Duodenal mucosa (tissue), 2 donors: ENCODE measurements at regions not wholly inside any gene's neighbourhood (a gene's known extent, or its start where the extent isn't known, plus 50 kb on each side); places are given as distances from the start of the nearest gene placed in this dataset.
"Not testable (repeated sequence)": the region's sequence is repeated elsewhere in the genome, so short reads cannot be mapped to it uniquely, and the experiment has no call there.

Source experiments
- H3K27ac ChIP-seq: one replicate; pipeline ENCODE4 v1.7.0; 2013; ENCODE audit warnings: low read depth, low read length
- H3K27me3 ChIP-seq, 2 donors: one replicate each; pipeline ENCODE4 v1.7.0; 2013; ENCODE audit warnings: low read length in 2 of 2, control low read depth in 1 of 2; ENCODE audit not compliant: insufficient read depth in 2 of 2, control insufficient read depth in 1 of 2
- H3K36me3 ChIP-seq, 2 donors: one replicate each; pipeline ENCODE4 v1.7.0; 2013; ENCODE audit warnings: low read length in 2 of 2, control low read depth in 1 of 2; ENCODE audit not compliant: insufficient read depth in 2 of 2, control insufficient read depth in 1 of 2
- H3K4me1 ChIP-seq, 2 donors: one replicate each; pipeline ENCODE4 v1.7.0; 2013; ENCODE audit warnings: low read length in 2 of 2, control low read depth in 1 of 2; ENCODE audit not compliant: insufficient read depth in 2 of 2, control insufficient read depth in 1 of 2
- H3K4me3 ChIP-seq, 2 donors: one replicate each; pipeline ENCODE4 v1.7.0; 2013; ENCODE audit warnings: low read length in 2 of 2, low read depth in 1 of 2
- H3K9ac ChIP-seq, 2 donors: one replicate each; pipeline ENCODE4 v1.7.0; 2013; ENCODE audit warnings: low read length in 2 of 2, low read depth in 1 of 2
- H3K9me3 ChIP-seq, 2 donors: one replicate each; pipeline ENCODE4 v1.7.0; 2013; ENCODE audit warnings: low read length in 2 of 2, control low read depth in 1 of 2; ENCODE audit not compliant: control insufficient read depth in 1 of 2

DNA sequence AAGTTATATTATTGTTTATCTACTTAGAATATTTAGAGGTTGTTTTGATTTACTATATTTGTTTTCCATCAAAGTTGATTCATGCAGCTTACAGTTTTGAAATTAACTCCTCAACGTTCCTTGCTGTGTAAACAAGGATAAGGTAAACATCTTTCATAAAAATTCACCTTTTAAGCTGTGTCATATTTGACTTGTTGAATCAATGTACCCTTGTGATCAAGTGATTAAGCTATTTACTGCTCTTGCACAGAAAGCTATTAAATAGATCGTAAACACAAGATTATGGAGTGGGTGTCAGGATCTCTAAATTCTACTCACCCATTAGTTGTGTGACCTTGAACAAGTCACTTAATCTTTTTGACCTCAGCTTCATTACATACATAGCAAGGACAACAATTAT is 2054.0 kb upstream of the NUDT12 start:
- H3K9ac ChIP-seq = no peak overlapping the region
- H3K9me3 ChIP-seq = no peaks in the 10 kb centered on the region
- no peaks in the 10 kb centered on the region for H3K36me3 ChIP-seq
- no peak overlapping the region for H3K27ac ChIP-seq
- H3K4me1 ChIP-seq = no peaks in the 10 kb centered on the region
- H3K4me3 ChIP-seq = no peak overlapping the region
- no peaks in the 10 kb centered on the region for H3K27me3 ChIP-seq

DNA sequence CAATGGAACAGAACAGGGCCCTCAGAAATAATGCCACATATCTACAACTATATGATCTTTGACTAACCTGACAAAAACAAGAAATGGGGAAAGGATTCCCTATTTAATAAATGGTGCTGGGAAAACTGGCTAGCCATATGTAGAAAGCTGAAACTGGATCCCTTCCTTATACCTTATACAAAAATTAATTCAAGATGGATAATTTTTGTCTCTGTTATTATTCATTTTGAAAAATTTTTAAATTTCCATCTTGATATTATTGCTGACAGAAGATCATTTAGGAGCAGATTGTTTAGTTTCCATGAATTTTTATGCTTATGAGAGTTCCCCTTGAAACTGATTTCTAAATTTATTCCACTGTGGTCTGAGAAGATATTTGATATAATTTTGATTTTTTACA is 2039.8 kb upstream of the NUDT12 start:
- H3K9ac ChIP-seq, H3K27me3 ChIP-seq, H3K4me3 ChIP-seq, H3K4me1 ChIP-seq, H3K9me3 ChIP-seq, H3K36me3 ChIP-seq, H3K27ac ChIP-seq: not testable (repeated sequence)

DNA sequence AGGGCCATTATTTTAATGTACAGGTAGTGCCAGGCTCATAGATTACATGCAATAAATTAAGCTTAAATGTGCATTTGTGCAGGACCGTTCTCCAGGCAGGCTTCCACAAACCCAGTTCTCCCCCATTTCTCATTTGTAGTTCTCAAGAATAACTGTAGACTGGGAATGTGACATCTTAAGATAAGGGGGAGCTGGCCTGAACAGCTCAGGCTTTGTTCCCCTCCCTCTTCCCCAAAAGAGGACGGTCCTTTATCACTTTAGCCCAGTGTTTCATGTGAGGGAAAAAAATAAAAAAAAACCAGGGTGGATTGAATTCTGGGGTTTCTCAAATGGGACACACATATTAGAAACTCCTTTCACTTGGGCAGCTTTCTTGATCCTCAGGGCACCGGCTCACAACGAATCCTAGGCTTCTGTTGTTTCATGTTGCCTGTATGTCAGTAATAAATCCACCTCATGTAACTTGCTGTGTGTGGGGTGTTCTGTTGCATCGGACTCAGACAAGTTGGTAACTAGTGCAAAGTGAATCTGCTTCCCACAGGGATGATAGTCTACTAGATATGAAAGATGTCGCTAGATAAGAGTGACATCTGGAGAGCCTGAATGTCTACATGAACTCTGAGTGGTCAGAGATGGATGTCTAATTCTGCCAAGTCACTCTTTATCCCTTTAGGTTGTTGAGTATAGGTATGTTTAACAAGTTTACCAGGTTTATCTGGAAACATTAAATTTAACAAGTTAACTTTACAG is 2030.6 kb upstream of the NUDT12 start:
- Histone ChIP-seq H3K9ac (no peak overlapping the region), H3K27me3 (no peaks in the 10 kb centered on the region), H3K9me3 (peaks cover 0 to 8% of the 10 kb centered on the region in 2 donors)

DNA sequence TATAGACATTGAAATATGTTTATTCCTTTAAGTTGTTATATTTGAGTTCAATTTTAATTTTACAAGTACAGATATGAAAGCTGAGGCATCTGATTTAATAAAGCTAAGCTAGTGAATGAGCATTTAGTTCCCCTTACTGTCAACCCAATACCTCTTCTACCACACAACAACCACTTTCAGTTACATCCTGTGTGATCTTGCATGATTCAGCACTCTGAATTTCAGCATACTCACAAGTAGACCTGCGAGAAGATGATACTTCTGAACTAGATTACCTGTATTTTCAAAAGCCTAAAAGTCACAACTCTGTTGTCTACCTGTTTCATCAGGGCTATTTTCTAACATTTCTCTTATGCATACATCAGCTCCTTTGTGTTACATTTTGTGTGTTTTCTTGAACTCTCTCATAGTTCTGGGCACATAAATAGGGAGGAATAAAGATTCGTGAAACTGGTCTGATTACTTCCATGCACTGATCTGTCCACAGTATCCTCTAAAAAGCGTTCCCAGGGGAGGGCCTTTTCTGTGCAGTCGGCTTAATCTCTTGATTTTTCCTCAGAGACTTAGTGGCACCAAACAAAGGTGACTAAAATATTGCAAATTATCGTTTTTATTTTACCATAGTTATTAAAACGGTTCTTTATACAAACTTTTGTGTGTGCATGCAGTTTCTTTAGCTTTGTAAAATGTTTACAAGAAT is 2025.5 kb upstream of the NUDT12 start:
- H3K4me3 ChIP-seq = no peak overlapping the region
- H3K4me1 ChIP-seq = no peaks in the 10 kb centered on the region
- no peak overlapping the region for H3K9ac ChIP-seq
- H3K36me3 ChIP-seq = no peaks in the 10 kb centered on the region
- peaks cover 0 to 4% of the 10 kb centered on the region in 2 donors for H3K9me3 ChIP-seq
- no peaks in the 10 kb centered on the region for H3K27me3 ChIP-seq
- H3K27ac ChIP-seq = no peak overlapping the region

More for the DNA sequence above, 2030.6 kb upstream of the NUDT12 start:
- no peak overlapping the region for H3K27ac ChIP-seq
- H3K36me3 ChIP-seq = no peaks in the 10 kb centered on the region
- H3K4me3 ChIP-seq = no peak overlapping the region
- no peaks in the 10 kb centered on the region for H3K4me1 ChIP-seq

DNA sequence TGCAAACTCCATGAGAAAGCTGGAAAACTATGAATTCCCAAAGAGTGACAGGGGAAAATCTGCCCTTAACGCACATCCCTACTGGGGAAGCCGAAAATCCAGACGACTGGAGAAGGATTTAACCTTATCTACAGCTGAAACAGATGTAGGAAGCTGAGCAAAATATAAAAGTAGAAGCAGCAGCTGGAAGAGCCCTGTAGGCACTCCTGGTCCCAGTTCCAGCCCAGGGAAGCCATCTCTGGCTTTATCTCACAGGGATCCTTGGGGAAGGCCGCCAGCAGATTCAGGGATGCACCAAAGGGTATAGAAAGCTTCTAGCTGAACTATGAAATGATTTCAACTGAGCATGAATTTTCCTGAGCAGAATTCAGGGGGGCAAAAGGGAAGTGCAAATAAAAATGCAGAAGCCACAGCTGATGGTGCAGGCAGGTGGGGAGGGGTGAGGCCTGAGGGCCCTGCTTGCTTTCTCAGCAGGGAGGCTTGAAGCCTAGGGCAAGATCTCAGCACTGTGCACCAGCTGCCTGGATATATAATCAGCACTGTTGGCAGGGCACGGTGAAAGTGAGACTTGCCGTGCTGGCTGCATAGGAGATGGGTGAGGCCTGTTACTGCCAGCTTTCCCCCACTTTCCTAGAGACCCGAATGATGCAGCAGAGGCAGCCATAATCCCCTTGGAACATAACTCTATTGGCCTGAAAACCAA is 2019.5 kb upstream of the NUDT12 start:
- Histone ChIP-seq H3K4me1 (no peaks in the 10 kb centered on the region), H3K4me3 (no peak overlapping the region), H3K9ac (no peak overlapping the region), H3K36me3 (no peaks in the 10 kb centered on the region), H3K27ac (no peak overlapping the region), H3K27me3 (no peaks in the 10 kb centered on the region), H3K9me3 (peaks cover 8 to 12% of the 10 kb centered on the region in 2 donors)

DNA sequence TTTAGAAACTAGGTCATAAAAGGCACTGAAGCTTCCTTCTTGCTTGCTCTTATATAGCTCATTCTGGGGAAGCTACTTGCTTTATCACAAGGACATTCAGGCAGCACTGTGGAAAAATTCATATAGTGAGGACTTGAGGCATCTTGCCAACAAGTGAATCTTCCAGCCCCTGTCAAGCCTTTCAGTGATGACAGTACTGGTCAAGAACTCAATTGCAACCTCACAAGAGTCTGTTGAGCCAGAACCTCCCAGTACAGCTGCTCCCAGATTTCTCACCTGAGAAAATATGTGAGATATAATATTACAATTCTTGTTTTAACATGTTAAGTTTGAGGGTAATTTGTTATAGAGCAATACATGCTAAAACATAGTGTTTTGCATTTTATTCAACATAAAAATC is 2011.0 kb upstream of the NUDT12 start:
- no peak overlapping the region for H3K27ac ChIP-seq
- no peaks in the 10 kb centered on the region for H3K9me3 ChIP-seq
- H3K27me3 ChIP-seq = no peaks in the 10 kb centered on the region
- no peaks in the 10 kb centered on the region for H3K36me3 ChIP-seq
- no peak overlapping the region for H3K9ac ChIP-seq
- no peak overlapping the region for H3K4me3 ChIP-seq
- H3K4me1 ChIP-seq = no peaks in the 10 kb centered on the region

DNA sequence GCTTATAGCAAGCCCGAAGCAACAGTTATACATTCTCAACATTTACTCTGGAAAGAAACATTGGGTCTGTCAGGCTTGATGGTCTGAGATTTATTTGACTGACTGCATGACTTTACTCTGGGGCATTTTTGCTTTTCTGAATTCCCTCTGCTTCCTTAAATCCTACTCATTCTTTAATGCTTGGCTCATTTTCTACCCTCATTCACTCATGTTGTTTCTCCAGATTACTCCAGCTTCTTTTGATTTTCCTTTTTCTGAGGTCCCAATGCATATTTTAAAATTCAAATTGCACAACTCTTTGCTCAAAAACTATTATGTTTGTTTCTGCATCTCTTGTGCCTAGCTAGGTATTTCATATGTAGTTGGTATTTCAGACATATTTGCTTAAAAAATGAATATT is 2002.9 kb upstream of the NUDT12 start:
- no peak overlapping the region for H3K4me3 ChIP-seq
- H3K36me3 ChIP-seq = no peaks in the 10 kb centered on the region

DNA sequence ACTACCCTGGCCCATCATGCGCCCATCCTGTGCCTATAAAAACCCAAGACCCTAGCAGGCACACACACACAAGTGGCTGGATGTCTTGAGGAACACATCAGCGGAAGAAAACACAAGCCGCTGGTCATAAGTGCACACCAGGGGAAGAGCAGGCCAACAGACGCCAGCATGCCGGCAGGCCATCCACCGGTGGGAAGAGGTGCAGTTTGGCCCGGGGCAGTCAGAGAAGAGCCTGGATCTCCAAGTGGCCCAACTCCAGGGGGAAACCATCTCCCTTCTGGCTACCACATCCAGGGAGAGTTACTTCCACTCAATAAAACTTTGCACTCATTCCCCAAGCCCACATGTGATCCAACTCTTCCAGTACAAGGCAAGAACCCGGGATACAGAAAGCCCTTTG is 2001.3 kb upstream of the NUDT12 start:
- Histone ChIP-seq H3K4me1 (no peaks in the 10 kb centered on the region), H3K27me3 (no peaks in the 10 kb centered on the region)

More for the DNA sequence above, 2002.9 kb upstream of the NUDT12 start:
- Histone ChIP-seq H3K27me3 (no peaks in the 10 kb centered on the region), H3K4me1 (no peaks in the 10 kb centered on the region), H3K9me3 (peaks cover 4 to 5% of the 10 kb centered on the region in 2 donors), H3K27ac (no peak overlapping the region), H3K9ac (no peak overlapping the region)

DNA sequence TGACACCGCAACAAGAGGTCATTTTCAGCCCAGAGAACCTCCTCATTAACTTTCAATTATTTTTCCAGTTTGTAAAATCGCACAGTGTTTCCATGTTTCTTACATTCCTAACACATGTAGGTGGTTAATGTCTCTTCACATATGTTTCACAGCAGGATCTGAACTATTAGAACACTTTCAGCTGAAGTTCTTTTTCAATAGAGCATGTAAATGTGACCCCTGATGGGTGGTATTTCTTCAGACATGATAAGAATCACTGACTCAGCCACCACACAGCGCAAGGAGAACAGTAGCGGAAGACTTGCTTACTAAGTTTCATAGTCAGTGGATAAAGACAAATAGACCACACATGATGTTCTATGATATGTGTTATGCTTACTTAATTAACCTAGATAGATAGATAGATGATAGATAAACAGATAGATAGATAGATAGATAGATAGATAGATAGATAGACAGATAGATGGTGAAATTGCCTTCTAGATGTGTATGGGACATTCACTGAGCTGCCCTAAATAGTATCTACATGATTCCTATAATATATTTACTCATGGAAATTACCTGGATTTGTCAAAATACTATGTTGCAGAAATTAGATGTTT is 1992.1 kb upstream of the NUDT12 start:
- Histone ChIP-seq H3K36me3 (no peaks in the 10 kb centered on the region), H3K4me3 (no peak overlapping the region), H3K4me1 (no peaks in the 10 kb centered on the region), H3K27ac (no peak overlapping the region), H3K9me3 (peaks cover 0 to 3% of the 10 kb centered on the region in 2 donors), H3K27me3 (no peaks in the 10 kb centered on the region), H3K9ac (no peak overlapping the region)

More for the DNA sequence above, 2001.3 kb upstream of the NUDT12 start:
- Histone ChIP-seq H3K27ac (no peak overlapping the region), H3K9ac (no peak overlapping the region), H3K4me3 (no peak overlapping the region), H3K9me3 (peaks cover 4 to 8% of the 10 kb centered on the region in 2 donors), H3K36me3 (no peaks in the 10 kb centered on the region)

DNA sequence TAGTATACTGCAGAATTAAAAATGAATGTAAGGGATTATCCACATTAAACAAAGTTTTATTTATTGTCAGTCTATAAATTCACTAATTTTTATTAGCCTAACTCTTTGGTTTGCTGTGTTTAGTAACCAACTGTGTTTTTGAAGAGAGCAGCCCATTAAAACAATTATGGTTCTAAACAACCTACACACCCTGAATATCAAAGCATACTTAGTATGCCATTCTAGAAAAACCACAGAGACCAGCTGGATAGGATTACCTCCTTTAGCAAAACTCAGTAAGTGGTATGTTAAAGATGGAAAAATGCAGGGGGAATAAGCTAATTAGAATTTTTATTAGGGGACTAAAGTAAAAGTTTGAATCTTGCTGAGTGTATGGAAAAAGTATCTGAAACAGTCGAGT is 1981.7 kb upstream of the NUDT12 start:
- Histone ChIP-seq H3K27ac (no peak overlapping the region), H3K36me3 (no peaks in the 10 kb centered on the region), H3K27me3 (no peaks in the 10 kb centered on the region), H3K9ac (no peak overlapping the region), H3K9me3 (peaks cover 0 to 3% of the 10 kb centered on the region in 2 donors), H3K4me3 (no peak overlapping the region), H3K4me1 (no peaks in the 10 kb centered on the region)
